ENCODE measurements at regions not wholly inside any gene's neighbourhood (a gene's known extent, or its start where the extent isn't known, plus 50 kb on each side); places are given as distances from the start of the nearest gene placed in this dataset.

DNA sequence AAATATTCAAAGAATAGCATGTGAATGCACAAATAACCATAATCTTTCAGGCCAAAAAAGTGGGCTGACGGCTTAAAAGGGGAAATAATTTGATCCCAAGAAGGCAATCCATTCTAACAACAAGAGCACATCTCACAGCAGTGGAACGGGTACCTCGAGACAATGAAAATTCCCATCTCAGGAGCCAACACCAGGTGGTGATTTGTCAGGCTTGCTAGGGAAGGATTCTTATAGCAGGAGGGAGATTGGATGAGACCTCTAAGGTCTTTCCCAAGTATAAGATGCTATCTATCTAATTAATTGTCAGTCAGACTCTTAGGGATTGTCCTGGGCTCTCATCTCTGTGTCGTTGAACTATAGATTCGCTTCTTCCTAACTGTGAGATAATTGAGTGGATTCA lies 284.0 kb downstream of the ETS1 start:
- DNase-seq, result no peak
- TF ChIP-seq, protein P1, sequence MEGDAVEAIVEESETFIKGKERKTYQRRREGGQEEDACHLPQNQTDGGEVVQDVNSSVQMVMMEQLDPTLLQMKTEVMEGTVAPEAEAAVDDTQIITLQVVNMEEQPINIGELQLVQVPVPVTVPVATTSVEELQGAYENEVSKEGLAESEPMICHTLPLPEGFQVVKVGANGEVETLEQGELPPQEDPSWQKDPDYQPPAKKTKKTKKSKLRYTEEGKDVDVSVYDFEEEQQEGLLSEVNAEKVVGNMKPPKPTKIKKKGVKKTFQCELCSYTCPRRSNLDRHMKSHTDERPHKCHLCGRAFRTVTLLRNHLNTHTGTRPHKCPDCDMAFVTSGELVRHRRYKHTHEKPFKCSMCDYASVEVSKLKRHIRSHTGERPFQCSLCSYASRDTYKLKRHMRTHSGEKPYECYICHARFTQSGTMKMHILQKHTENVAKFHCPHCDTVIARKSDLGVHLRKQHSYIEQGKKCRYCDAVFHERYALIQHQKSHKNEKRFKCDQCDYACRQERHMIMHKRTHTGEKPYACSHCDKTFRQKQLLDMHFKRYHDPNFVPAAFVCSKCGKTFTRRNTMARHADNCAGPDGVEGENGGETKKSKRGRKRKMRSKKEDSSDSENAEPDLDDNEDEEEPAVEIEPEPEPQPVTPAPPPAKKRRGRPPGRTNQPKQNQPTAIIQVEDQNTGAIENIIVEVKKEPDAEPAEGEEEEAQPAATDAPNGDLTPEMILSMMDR (conservative IDR thresholded peaks at IDR 0.05), result peak; percentile 40

DNA sequence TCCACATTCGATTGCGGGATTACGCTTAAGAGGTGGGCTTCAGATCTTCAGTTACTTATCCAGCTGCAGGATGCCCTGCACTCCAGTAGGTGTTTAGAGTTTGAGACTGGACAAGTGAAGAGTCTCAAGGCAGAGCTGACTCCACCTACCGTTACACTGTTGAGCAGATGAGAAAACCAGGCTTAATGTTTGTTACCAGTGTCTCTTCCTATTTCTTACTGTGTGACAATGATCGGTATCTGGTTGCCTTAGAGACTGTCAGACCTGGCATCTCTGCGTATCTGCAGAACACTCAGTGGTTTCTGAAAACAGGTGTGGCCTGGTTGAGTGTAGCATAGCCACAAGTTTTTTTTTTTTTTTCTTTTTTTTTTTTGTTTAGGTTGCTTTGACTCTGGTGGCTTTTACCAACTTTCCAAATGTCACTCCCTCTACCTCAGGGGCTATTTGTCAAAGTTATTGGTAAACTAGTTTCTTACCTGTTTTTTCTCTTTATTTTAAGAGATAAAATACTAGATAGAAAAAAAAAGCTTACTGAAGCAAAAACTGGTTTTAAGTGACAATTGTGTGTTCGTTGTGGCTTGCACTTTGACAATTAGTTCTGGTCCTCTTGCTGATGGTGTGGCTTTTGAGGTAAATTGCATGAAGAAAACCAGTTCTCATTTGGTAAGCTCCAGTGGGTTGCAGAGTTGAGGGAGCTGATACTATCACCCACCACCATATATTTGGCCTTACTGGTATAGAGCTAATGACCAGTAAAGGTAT lies 284.8 kb downstream of the ETS1 start:
- Histone ChIP-seq H3K27ac (ENCODE audit: low read depth, low read length) (no peak overlapping the region), H3K4me3 (ENCODE audit: low read length) (no peak overlapping the region), H3K9ac (ENCODE audit: extremely low read depth, low read length, poor library complexity, severe bottlenecking) (no peak overlapping the region), H3K4me1 (ENCODE audit: control insufficient read depth, insufficient read depth, low read length) (no peaks in the 10 kb centered on the region), H3K36me3 (ENCODE audit: control insufficient read depth, insufficient read depth, low read length) (no peaks in the 10 kb centered on the region), H3K9me3 (ENCODE audit: control insufficient read depth, low read length) (no peaks in the 10 kb centered on the region), H3K27me3 (ENCODE audit: control insufficient read depth, insufficient read depth, low read length, poor library complexity, severe bottlenecking) (no peaks in the 10 kb centered on the region)
- no peak overlapping the region for H3K27ac Mint-ChIP-seq
- no peak for DNase-seq
- no peak overlapping the region for H3K4me3 Mint-ChIP-seq
- H3K9me3 Mint-ChIP-seq, result peaks cover 2% of the 10 kb centered on the region
- WGBS, 2 experiments (ENCODE audit: insufficient coverage in 1 of 2, insufficient read length in 1 of 2), result 80 to 83% methylated on average over 6 to 7 of the region's 7 CpGs
- no peaks in the 10 kb centered on the region for H3K27me3 Mint-ChIP-seq (ENCODE audit: insufficient read depth)
- H3K4me1 Mint-ChIP-seq, result peaks cover 1% of the 10 kb centered on the region
- TF ChIP-seq, protein P1 (conservative IDR thresholded peaks at IDR 0.05), result peak; percentile 14
- H3K36me3 Mint-ChIP-seq (ENCODE audit: low read depth), result no peaks in the 10 kb centered on the region

More for the DNA sequence above, 284.0 kb downstream of the ETS1 start:
- WGBS, 2 experiments (ENCODE audit: insufficient coverage in 1 of 2, insufficient read length in 1 of 2), result 84 to 91% methylated on average over 4 to 5 of the region's 5 CpGs
- no peak overlapping the region for H3K27ac ChIP-seq (ENCODE audit: low read depth, low read length)
- H3K9me3 ChIP-seq (ENCODE audit: control insufficient read depth, low read length), result no peaks in the 10 kb centered on the region
- no peak overlapping the region for H3K9ac ChIP-seq (ENCODE audit: extremely low read depth, low read length, poor library complexity, severe bottlenecking)
- H3K36me3 ChIP-seq (ENCODE audit: control insufficient read depth, insufficient read depth, low read length), result no peaks in the 10 kb centered on the region
- no peak overlapping the region for H3K27ac Mint-ChIP-seq
- no peaks in the 10 kb centered on the region for H3K36me3 Mint-ChIP-seq (ENCODE audit: low read depth)
- no peaks in the 10 kb centered on the region for H3K27me3 Mint-ChIP-seq (ENCODE audit: insufficient read depth)
- no peaks in the 10 kb centered on the region for H3K4me1 ChIP-seq (ENCODE audit: control insufficient read depth, insufficient read depth, low read length)
- no peaks in the 10 kb centered on the region for H3K27me3 ChIP-seq (ENCODE audit: control insufficient read depth, insufficient read depth, low read length, poor library complexity, severe bottlenecking)
- H3K4me3 ChIP-seq (ENCODE audit: low read length), result no peak overlapping the region
- H3K4me3 Mint-ChIP-seq, result no peak overlapping the region
- H3K9me3 Mint-ChIP-seq, result peaks cover 2% of the 10 kb centered on the region
- peaks cover 1% of the 10 kb centered on the region for H3K4me1 Mint-ChIP-seq

DNA sequence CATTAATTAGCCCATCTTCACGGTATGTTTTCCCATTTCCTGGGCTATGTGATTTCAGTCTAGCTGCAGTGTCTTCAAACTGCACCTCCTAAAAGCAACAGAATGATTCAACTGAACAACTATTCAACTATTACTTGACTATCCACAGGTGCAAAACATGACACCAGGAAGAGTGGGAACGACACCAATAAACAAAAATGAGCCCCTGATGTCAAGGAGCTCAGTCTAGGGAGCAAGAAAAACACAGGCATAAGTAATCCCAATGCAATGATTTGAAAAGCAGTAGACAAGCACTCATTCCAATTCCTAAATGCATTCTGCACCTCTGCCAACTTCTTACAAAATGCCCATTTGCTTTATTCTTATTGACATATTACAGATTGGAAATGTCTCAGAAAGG lies 285.6 kb downstream of the ETS1 start:
- no peak overlapping the region for H3K27ac Mint-ChIP-seq
- peaks cover 2% of the 10 kb centered on the region for H3K9me3 Mint-ChIP-seq
- Histone ChIP-seq H3K9me3 (ENCODE audit: control insufficient read depth, low read length) (no peaks in the 10 kb centered on the region), H3K9ac (ENCODE audit: extremely low read depth, low read length, poor library complexity, severe bottlenecking) (no peak overlapping the region), H3K36me3 (ENCODE audit: control insufficient read depth, insufficient read depth, low read length) (no peaks in the 10 kb centered on the region), H3K4me1 (ENCODE audit: control insufficient read depth, insufficient read depth, low read length) (no peaks in the 10 kb centered on the region), H3K27me3 (ENCODE audit: control insufficient read depth, insufficient read depth, low read length, poor library complexity, severe bottlenecking) (no peaks in the 10 kb centered on the region), H3K27ac (ENCODE audit: low read depth, low read length) (no peak overlapping the region), H3K4me3 (ENCODE audit: low read length) (no peak overlapping the region)
- no peak for DNase-seq
- H3K4me1 Mint-ChIP-seq, result peaks cover 1% of the 10 kb centered on the region
- TF ChIP-seq, protein P1 (conservative IDR thresholded peaks at IDR 0.05), result no peak
- WGBS, 2 experiments (ENCODE audit: insufficient coverage in 1 of 2, insufficient read length in 1 of 2), result 90 to 92% methylated on average over 2 of the region's 2 CpGs
- H3K4me3 Mint-ChIP-seq, result no peak overlapping the region
- no peaks in the 10 kb centered on the region for H3K36me3 Mint-ChIP-seq (ENCODE audit: low read depth)
- no peaks in the 10 kb centered on the region for H3K27me3 Mint-ChIP-seq (ENCODE audit: insufficient read depth)
